ENCODE measurements at regions not wholly inside any gene's neighbourhood (a gene's known extent, or its start where the extent isn't known, plus 50 kb on each side); places are given as distances from the start of the nearest gene placed in this dataset.

- no peak for TF ChIP-seq CTCF (IDR thresholded peaks at IDR 0.05)
- no peak for TF ChIP-seq ZFX (IDR thresholded peaks at IDR 0.05; ENCODE audit: borderline replicate concordance)
These were observed 126.1 kb downstream of the AQP9 start for GRCh38 chr15:58264053-58264971.
